HG02678 (cell line): ENCODE measurements at regions not wholly inside any gene's neighbourhood (a gene's known extent, or its start where the extent isn't known, plus 50 kb on each side); places are given as distances from the start of the nearest gene placed in this dataset.
"Not testable (repeated sequence)": the region's sequence is repeated elsewhere in the genome, so short reads cannot be mapped to it uniquely, and the experiment has no call there.

Experiments
- ATAC-seq: cut with Tn5 transposase; IDR thresholded peaks from one replicate; pipeline ENCODE4 v1.9.1; 2021; ENCODE audit warnings: mild to moderate bottlenecking, moderate library complexity; ENCODE audit not compliant: unreplicated experiment

GRCh38 chr6:8973395-8973794 lies 538.0 kb upstream of the SLC35B3 start:
- no peak for ATAC-seq

GRCh38 chr6:8969747-8970146 lies 534.4 kb upstream of the SLC35B3 start:
- ATAC-seq: no peak

DNA sequence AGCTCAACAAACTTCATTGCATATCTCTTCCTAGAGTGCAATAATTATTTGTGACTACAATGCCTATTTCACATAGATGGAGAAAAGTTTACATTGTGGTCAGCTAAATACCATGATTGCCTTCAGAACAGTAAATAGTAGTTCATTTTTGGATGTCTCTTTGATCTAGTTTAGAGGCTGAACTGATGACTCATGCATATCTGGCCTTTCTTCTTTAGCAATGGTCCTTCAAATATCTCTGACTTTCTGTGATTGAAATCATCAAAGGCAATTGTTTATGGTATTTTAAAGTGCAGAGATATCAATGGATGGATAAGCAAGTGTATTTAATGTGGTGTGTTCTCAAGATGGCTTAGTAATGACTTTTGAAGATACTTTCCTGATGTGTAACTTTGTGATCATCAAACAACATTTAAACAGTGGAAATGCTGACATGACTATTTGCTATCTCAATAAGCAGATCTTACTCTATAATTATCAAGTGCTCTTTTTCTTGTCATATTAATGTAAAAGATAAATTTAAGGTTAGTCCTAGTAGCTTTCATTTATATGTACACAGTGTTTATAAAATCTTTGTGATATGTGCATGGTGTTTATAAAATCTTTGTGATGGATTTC lies 523.7 kb upstream of the SLC35B3 start:
- ATAC-seq: no peak

DNA sequence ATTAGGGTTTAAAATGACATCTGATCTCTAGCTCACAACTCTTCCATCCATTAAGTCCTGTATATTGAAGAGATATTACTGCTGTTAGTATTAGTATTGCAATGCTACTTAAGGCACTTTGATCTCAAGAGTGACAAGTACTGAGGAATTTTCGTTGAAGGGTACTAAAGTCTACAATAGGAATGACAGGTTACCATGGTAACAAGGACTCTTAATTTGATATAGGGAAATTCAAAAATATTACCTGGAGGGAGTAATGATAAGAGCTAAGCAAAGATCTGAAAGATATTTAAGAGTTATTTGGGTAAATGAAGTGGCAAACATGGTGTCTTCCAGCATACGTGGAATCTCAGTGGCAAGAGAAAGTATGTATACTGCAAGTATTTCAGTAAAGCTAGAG lies 518.0 kb upstream of the SLC35B3 start:
- ATAC-seq: no peak

DNA sequence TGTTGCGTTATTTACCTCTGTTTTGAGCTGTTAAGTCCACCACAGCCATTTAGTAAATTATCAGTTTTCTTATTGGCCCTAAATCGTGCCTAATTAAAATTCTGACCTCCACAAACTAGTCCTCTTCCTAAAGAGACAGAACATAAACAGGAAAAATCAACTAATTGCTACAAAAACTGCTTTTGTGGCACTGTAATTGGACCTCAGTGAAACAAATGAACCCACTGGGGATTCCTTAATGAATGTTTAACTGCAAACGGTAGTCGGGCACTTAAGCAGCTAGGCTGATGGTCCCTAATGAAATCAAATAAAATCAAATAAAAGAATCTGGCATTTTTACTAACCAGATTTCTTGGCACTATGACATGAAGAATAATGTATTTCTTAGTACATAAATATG lies 513.4 kb upstream of the SLC35B3 start:
- no peak for ATAC-seq

DNA sequence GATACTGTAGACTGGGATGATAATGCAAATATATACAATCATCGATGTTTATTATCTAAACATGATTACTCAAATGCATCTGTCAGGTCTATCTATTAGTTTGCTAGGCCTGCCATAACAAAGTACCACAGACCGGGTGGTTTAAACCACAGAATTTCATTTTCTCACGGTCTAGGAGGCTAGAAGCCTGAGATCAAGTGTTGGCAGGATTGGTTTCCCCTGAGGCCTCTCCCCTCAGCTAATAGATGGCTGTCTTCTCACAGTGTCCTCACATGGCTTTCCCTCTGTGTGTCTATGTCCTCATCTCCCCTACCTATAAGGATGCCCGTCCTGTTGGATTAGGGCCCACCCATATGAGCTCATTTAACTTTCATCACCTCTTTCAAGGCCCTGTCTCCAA lies 512.6 kb upstream of the SLC35B3 start:
- no peak for ATAC-seq

GRCh38 chr6:8944548-8944947 lies 509.2 kb upstream of the SLC35B3 start:
- no peak for ATAC-seq

DNA sequence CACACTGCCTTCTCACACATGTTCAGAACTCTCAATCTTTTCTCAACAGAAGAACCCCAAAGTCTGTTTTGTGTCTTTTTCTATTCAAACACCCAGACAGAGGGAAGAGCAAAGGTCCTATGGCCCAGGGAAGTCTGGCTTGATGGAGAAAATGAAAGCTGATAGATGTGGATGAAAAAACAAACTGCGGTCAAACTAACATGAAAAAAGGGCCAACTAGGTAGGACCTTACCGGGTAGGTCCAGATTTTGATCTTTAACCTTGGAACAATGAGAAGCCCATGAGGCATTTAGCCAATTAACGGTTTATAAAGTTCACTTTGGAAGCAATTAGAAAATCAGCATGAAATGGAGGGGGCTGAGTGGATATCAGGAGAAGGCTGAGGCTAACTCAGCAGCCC lies 507.7 kb upstream of the SLC35B3 start:
- no peak for ATAC-seq

DNA sequence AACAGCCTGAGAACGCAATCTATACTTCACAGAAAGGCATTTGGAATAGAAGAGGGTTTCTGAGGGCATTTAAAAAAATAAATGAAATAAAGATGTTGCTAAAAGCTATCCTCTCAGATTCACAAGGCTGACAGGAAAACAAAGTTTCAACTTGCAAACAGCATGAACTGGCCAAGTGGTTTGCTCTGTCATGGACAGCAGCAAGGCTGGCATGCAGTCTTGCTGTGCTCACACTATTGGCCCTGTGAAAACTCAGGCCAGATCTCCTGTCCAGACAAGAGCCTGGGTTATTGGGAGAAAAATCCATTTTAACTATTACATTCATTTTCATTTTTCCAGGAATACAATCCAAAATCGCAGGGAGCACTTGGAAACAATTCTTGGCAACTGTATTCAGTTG lies 506.2 kb upstream of the SLC35B3 start:
- no peak for ATAC-seq

DNA sequence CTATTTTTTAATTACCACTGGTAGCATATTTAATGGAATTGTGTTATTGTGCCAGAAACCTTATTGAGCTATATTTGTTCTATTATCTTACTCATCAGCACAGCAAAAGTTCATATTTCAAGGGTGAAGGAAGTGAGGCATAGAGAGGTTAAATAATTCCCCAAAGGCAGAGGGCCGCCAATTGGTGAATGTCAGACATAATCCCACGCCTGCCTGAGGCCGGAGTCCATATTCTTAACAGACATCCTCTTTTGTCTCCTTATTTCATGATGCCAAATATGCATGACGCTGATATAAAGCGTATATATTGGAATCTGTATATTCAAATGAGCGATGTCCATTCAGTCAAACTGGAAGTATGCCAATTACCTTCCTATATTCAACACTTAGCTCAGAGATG lies 505.0 kb upstream of the SLC35B3 start:
- ATAC-seq: no peak

GRCh38 chr6:8939615-8940014 lies 504.3 kb upstream of the SLC35B3 start:
- no peak for ATAC-seq

DNA sequence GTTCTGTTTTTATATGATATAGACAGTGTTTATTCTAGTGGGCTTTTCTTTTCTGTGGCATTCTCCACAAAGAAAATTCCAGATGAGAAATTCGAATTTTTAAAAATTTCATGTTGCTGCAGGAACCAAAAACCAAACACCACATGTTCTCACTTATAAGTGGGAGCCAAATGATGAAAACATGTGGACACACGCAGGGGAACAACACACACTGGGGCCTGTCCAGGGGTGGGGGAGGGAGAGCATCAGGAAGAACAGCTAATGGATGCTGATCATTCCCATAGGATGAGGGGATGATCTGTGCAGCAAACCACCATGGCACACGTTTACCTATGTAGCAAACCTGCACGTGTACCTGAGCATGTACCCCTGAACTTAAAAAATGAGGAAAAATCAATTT lies 499.0 kb upstream of the SLC35B3 start:
- no peak for ATAC-seq

GRCh38 chr6:8930009-8930408 lies 494.7 kb upstream of the SLC35B3 start:
- ATAC-seq: no peak

DNA sequence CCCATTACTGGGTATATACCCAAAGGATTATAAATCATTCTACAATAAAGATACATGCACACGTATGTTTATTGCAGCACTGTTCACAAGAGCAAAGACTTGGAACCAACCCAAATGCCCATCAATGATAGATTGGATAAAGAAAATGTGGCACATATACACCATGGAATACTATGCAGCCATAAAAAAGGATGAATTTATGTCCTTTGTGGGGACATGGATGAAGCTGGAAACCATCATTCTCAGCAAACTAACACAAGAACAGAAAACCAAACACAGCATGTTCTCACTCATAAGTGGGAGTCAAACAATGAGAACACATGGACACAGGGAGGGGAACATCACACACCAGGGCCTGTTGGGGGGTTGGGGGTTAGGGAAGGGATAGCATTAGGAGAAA lies 484.9 kb upstream of the SLC35B3 start:
- not testable (repeated sequence) for ATAC-seq

DNA sequence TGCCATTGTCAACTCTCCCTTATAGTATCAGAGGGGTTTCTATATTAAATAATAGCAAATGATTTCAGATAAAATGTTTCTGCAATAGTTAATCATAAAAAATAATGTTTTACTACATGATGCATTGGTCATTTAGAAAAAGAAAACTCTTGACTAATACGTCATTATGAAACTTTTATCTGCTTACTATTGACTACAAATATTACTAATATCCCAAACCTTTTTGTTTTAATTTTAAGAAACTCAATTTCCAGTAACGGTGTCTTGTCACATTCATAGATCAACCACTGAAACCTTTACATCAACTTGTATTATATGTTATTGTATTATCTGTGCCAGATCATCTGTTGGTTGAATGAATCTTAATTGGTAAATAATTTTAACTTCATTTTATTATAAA lies 482.9 kb upstream of the SLC35B3 start:
- ATAC-seq: no peak

DNA sequence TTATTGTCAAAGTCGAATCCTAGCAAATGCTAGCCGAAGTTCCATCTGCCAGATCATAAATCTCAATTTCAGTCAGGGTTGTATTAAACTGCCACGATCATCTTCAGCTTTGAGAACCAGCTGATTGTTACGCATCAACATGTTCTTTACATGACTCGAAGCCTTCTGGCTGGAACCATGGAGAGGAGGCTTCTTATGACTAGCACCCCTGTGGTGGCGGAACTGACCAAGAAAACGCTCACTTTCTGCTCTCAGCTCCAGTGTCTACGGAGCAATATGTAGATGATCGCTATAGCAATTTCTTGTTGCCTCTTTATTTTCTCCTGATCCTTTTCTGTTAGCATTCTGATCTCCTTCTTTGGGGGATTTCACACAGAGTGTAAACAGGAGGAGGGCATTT lies 479.4 kb upstream of the SLC35B3 start:
- ATAC-seq: no peak

DNA sequence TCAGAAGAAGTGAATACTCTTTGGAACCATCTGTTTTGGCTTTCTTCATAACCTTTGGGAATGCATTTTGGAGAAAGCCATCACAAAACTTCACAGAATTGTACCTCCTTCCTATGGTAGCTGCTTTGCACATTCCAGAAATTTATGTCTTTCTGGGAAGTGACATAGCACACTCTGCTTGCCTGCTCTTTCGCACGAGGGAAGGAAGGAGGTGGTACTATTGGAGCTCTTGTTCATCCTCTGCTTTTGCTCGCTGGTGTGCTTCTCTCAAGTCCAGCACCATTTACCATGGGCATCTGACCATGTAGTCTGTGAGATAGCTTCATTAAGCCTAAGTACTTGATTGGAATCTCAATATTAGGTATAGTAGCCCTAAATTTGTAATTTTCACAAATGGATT lies 473.3 kb upstream of the SLC35B3 start:
- ATAC-seq: no peak

DNA sequence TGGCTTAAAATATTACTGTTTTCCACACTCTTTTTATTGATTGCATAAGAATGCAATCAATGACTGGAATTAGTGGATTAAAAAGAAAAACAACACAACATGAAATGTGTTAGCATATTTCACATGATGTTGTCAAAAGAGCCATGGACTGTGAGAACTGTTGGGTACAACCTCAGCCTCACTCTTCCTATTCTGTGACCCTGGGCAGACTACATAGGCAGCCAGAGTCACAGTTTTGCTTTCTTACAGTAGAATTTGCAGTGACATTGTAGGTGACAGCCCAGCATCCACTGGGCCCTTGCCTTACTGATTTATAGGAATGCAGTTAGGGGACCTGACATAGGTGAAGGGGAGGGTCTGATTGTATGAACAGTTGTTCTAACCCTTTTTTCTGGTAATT lies 471.4 kb upstream of the SLC35B3 start:
- no peak for ATAC-seq

DNA sequence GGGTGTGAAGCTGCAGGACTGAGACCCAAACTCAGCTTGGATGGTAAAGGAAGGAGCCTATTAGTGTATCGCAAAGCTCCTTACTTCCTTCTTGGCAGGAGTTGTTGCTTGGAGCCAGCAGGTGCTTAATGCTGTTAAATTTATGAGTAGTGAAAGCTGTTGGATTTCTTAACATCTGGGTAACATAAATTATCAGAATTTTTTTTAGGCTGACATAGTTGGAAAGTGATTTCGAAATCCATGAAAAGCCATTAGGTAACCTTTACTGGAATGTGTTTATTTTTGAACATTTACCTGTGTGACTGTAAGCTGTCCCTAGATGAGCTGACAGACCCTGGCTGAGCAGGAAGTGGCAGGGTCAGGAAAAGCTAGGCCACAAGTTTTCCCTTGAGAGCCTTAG lies 470.4 kb upstream of the SLC35B3 start:
- ATAC-seq: no peak

DNA sequence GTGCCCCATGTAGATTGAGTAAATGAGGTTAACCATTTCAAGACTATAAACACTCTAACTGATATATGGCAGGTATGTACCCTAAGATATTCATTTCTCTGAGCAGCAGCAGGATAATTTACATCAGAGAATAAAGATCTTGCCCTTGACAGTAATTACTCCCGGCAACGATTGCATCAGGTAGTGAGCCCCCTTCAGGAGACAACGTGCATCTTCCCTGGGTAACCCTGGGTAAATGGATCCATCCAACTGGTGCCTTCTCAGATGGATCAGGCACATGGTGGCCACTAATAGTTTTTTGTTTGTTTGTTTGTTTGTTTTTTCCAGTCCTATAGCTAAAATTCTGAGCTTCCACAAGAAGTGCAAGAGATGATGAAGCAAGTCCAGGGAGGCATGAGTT lies 469.4 kb upstream of the SLC35B3 start:
- ATAC-seq: peak; percentile 45

GRCh38 chr6:8900056-8900455 lies 464.7 kb upstream of the SLC35B3 start:
- no peak for ATAC-seq

DNA sequence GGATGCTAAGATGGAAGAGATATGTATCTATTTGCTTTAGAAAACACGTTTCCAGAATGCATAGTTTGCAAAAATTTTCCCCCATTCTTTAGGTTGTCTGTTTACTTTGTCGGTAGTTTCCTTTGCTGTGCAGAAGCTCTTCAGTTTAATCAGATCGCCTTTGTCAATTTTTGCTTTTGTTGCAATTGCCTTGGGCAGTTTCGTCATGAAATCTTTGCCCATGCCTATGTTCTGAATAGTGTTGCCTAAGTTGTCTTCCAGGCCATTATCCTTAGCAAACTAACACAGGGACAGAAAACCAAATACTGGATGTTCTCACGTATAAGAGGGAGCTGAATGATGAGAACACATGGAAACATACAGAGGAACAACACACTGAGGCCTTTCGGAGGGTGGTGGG lies 454.2 kb upstream of the SLC35B3 start:
- ATAC-seq: no peak

DNA sequence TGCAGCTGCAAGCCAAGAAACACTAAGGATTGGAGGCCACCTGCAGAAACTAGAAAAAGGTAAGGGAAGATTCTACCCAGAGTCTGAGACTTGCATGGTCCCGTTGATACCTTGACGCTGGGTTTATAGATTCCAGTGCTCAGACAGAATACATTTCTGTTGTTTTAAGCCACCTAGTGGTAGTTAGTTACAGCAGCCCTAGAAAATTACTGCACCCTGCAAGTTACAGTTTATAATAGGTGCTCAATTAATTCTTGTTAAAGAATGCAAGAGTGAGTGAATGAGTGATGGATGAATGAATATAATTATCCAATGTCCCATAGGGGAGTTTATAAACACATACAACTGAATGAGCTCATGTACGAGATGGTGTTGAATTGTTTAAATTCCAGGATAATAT lies 453.1 kb upstream of the SLC35B3 start:
- no peak for ATAC-seq

- no peak for ATAC-seq
Measured at GRCh38 chr6:8881663-8882062, 446.3 kb upstream of the SLC35B3 start.
